Rectal smooth muscle tissue (tissue), 1 donor: ENCODE measurements at regions not wholly inside any gene's neighbourhood (a gene's known extent, or its start where the extent isn't known, plus 50 kb on each side); places are given as distances from the start of the nearest gene placed in this dataset.

ENCODE experiments used
- H3K27ac ChIP-seq: one replicate; pipeline ENCODE4 v1.7.0; 2013; ENCODE audit warnings: low read depth, low read length, inconsistent platforms
- H3K27me3 ChIP-seq: one replicate; pipeline ENCODE4 v1.7.0; 2013; ENCODE audit warnings: low read length; ENCODE audit not compliant: control insufficient read depth, insufficient read depth
- H3K36me3 ChIP-seq: one replicate; pipeline ENCODE4 v1.7.0; 2013; ENCODE audit warnings: low read length; ENCODE audit not compliant: control insufficient read depth, insufficient read depth
- H3K4me1 ChIP-seq: one replicate; pipeline ENCODE4 v1.7.0; 2013; ENCODE audit warnings: low read length; ENCODE audit not compliant: control insufficient read depth, insufficient read depth
- H3K4me3 ChIP-seq: one replicate; pipeline ENCODE4 v1.7.0; 2013; ENCODE audit warnings: low read length
- H3K9ac ChIP-seq: one replicate; pipeline ENCODE4 v1.7.0; 2013; ENCODE audit warnings: low read length

- Histone ChIP-seq H3K4me3 (no peak overlapping the region), H3K4me1 (no peaks in the 10 kb centered on the region), H3K27me3 (no peaks in the 10 kb centered on the region), H3K27ac (no peak overlapping the region), H3K36me3 (no peaks in the 10 kb centered on the region), H3K9ac (no peak overlapping the region)
Measured at GRCh38 chr15:96678386-96678785, 347.9 kb downstream of the NR2F2 start.

DNA sequence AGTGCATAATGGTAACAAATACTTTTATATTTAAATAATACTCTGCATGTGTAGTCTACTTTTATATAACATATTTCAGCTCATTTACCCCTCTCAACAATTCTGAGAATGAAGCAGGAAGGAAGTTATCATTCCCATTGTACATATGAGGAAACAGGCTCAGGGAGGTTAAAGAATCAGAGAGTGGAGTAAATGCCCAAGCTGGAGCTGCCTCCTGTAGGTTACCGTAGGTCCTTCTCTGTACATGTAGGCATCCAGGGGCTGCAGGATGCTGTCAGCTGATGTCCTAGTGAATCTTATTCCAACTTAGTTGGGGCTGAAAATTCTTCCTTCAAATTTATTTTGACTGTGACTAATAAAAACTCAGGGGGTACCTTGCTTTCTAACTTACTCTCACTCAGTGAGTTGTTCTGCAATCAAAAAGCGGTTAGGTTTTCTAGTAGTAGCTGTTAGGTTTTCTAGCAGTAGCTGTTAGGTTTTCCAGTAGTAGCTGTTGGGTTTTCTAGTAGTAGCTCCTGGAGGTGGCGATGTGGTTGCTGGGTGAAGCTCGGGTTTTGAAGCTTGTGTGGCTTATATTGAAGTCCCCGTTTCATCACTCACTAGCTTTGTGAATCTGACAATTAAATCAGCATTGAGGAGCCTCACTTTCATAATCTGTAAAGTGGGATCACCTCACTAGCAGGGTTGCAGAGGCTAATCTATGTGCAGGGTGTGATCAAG is 357.0 kb downstream of the NR2F2 start:
- Histone ChIP-seq H3K36me3 (no peaks in the 10 kb centered on the region), H3K27ac (no peak overlapping the region), H3K9ac (no peak overlapping the region), H3K4me3 (no peak overlapping the region), H3K4me1 (no peaks in the 10 kb centered on the region), H3K27me3 (no peaks in the 10 kb centered on the region)

DNA sequence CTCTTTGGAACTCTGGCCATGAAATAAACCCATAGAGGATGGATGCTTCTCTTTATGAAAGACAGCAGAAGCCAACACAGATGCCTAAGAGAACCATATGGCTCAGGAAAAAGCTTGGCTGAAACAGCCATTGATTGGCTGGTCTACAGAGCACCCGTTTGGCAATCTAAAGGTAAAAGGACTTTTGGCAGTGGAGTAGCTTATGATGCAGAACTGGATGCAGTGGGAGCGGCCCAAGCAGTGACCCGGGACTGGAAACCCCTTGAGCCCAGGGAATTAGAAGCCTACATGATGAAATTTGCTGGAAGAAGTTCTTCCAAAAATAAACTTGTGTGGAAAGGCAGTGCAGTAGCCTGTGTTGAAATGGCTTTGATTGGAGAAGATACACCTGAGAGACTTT is 360.2 kb downstream of the NR2F2 start:
- H3K9ac ChIP-seq: no peak overlapping the region
- peaks cover 8% of the 10 kb centered on the region for H3K4me1 ChIP-seq
- no peaks in the 10 kb centered on the region for H3K27me3 ChIP-seq
- H3K27ac ChIP-seq: no peak overlapping the region
- no peak overlapping the region for H3K4me3 ChIP-seq
- H3K36me3 ChIP-seq: no peaks in the 10 kb centered on the region

GRCh38 chr15:96692826-96693225 is 362.3 kb downstream of the NR2F2 start:
- Histone ChIP-seq H3K4me1 (peaks cover 8% of the 10 kb centered on the region), H3K27ac (no peak overlapping the region), H3K27me3 (no peaks in the 10 kb centered on the region)

DNA sequence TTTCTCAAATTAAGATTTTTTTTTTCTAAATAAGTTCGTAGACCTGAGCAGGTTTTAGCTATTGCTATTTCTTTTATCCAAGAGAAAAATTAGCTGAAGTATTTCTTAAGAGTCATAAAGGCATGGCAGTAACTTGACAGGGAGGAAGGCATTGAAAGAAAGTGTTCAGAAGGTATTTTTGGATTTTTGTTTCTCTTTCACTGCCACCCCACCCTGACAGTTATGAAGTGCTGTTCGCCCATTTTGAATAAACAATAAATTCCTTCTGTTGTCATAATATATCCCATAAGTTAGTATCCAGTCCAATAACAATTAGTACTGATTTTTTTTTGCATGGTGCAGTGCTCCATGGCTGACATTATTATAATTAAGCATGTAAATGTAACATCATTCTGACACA is 363.0 kb downstream of the NR2F2 start:
- Histone ChIP-seq H3K27me3 (no peaks in the 10 kb centered on the region), H3K36me3 (no peaks in the 10 kb centered on the region)

More at GRCh38 chr15:96692826-96693225, 362.3 kb downstream of the NR2F2 start:
- no peaks in the 10 kb centered on the region for H3K36me3 ChIP-seq
- no peak overlapping the region for H3K4me3 ChIP-seq
- H3K9ac ChIP-seq: no peak overlapping the region

DNA sequence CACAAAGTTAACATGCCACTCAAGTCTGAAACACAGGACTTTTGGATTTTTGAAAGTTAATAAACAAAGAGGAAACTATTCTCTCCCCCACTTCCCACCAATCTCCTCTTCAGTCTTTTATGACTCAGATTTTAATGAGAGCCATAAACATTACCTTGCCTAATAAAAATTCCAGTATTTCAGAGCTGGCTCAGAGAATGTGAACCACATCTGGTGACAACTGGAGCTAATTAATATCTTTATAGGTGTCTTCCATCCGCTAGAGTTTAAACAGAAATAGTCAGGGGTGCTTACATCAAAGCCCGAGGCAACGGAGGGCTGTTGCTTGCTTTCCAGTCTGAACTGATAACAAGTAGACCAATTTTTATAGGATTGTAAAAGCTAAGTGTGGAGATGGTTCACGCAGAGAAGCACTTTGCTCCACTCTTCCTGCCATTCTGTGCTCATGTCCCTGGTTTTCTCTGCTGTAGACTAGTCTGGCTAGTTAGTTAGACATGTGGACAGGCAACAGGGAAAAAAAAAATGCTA is 363.6 kb downstream of the NR2F2 start:
- no peaks in the 10 kb centered on the region for H3K36me3 ChIP-seq
- H3K27ac ChIP-seq: no peak overlapping the region
- no peak overlapping the region for H3K4me3 ChIP-seq
- no peaks in the 10 kb centered on the region for H3K27me3 ChIP-seq
- peaks cover 8% of the 10 kb centered on the region for H3K4me1 ChIP-seq
- H3K9ac ChIP-seq: no peak overlapping the region

More for the DNA sequence above, 363.0 kb downstream of the NR2F2 start:
- H3K27ac ChIP-seq: no peak overlapping the region
- no peak overlapping the region for H3K9ac ChIP-seq
- H3K4me1 ChIP-seq: peaks cover 8% of the 10 kb centered on the region
- no peak overlapping the region for H3K4me3 ChIP-seq

- no peak overlapping the region for H3K9ac ChIP-seq
- no peaks in the 10 kb centered on the region for H3K27me3 ChIP-seq
- H3K4me3 ChIP-seq: no peak overlapping the region
- peaks cover 8% of the 10 kb centered on the region for H3K4me1 ChIP-seq
- H3K36me3 ChIP-seq: no peaks in the 10 kb centered on the region
- H3K27ac ChIP-seq: no peak overlapping the region
Measured at GRCh38 chr15:96695426-96695825, 364.9 kb downstream of the NR2F2 start.

DNA sequence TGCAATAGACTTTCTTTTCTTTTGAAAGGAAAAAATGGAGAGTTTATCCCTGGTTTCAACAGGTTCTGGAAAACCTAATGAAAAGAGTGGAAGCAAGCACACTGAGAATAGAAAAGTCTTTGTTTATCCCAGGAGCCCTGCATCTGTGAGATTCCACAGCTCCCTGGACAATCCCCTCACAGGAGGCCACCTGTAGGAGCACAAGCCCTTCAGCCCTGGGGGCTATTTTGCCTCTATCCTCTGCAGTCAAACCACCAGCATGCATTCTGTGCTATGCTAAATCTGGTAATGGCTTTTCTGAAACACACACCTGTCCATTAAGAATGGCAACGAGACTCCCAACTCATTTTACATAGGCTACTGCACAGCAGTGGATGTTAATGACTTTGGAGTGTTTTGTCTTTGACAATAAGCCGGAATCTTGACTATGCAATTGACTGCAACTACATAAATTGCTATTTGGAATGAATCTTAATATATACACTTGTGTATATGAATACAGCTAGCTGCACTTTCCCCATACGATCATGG is 369.4 kb downstream of the NR2F2 start:
- H3K4me1 ChIP-seq: no peaks in the 10 kb centered on the region
- no peak overlapping the region for H3K4me3 ChIP-seq
- no peaks in the 10 kb centered on the region for H3K36me3 ChIP-seq
- H3K9ac ChIP-seq: no peak overlapping the region
- H3K27ac ChIP-seq: no peak overlapping the region
- no peaks in the 10 kb centered on the region for H3K27me3 ChIP-seq

DNA sequence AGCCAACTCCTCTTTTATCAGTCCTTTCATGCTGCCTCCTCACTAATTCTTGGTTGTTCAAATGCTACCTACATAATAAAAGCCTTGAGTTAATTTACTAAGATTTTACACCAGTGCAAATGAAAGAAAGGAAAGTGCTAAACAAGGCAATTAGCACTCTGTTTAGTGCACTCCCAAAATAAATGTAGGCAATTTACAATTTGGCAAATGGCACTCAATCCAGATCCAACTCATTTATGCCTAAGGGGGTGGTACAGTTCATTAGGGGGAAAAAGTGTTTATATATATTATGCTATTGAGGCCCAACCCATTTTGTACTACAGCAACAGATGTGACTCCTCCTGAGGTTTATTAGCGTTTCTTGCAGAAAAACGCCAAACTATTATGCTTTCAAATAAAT is 370.1 kb downstream of the NR2F2 start:
- no peak overlapping the region for H3K9ac ChIP-seq
- H3K27me3 ChIP-seq: no peaks in the 10 kb centered on the region
- no peaks in the 10 kb centered on the region for H3K36me3 ChIP-seq
- H3K4me1 ChIP-seq: no peaks in the 10 kb centered on the region
- no peak overlapping the region for H3K4me3 ChIP-seq
- no peak overlapping the region for H3K27ac ChIP-seq

DNA sequence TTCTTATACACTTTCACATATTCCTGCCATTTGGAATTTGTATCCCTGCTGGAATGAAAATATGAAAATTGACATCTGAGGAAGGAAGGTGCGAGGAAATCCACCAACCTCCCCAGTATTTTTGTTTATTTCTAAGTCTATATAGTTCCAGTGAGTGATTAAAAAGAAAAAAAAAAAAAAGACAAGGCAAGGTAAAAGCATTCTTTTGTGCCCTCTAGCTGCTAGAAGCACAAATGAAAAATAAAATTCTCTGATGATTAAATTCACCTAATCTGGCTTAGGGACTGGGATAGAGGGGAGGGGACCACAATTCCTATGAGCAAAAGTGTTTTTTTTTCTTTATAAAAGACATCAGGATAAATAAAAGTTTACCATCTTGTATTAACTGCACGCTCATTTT is 370.9 kb downstream of the NR2F2 start:
- Histone ChIP-seq H3K4me1 (no peaks in the 10 kb centered on the region), H3K36me3 (no peaks in the 10 kb centered on the region), H3K27ac (no peak overlapping the region), H3K4me3 (no peak overlapping the region), H3K9ac (no peak overlapping the region), H3K27me3 (no peaks in the 10 kb centered on the region)

GRCh38 chr15:96701877-96702276 is 371.4 kb downstream of the NR2F2 start:
- Histone ChIP-seq H3K36me3 (no peaks in the 10 kb centered on the region), H3K4me1 (no peaks in the 10 kb centered on the region), H3K27me3 (no peaks in the 10 kb centered on the region), H3K9ac (no peak overlapping the region), H3K27ac (no peak overlapping the region), H3K4me3 (no peak overlapping the region)

- no peak overlapping the region for H3K27ac ChIP-seq
- H3K9ac ChIP-seq: no peak overlapping the region
- no peaks in the 10 kb centered on the region for H3K4me1 ChIP-seq
- no peak overlapping the region for H3K4me3 ChIP-seq
- H3K27me3 ChIP-seq: no peaks in the 10 kb centered on the region
- H3K36me3 ChIP-seq: no peaks in the 10 kb centered on the region
Measured at GRCh38 chr15:96702589-96702988, 372.1 kb downstream of the NR2F2 start.

- no peaks in the 10 kb centered on the region for H3K36me3 ChIP-seq
- H3K4me1 ChIP-seq: no peaks in the 10 kb centered on the region
- H3K27me3 ChIP-seq: no peaks in the 10 kb centered on the region
- H3K4me3 ChIP-seq: no peak overlapping the region
- no peak overlapping the region for H3K9ac ChIP-seq
- H3K27ac ChIP-seq: no peak overlapping the region
Measured at GRCh38 chr15:96703091-96703490, 372.6 kb downstream of the NR2F2 start.
